Tibial artery (tissue), 4 donors: ENCODE measurements at regions not wholly inside any gene's neighbourhood (a gene's known extent, or its start where the extent isn't known, plus 50 kb on each side); places are given as distances from the start of the nearest gene placed in this dataset.

Experiments used
- DNase-seq, 2 donors: peaks; one replicate each; pipeline ENCODE4 v3.0.0-alpha.2; 2019
- H3K27ac ChIP-seq, 2 donors: fragments of 200-600 bp; sonication (generic) in 1 of 2; 1 replicate in 1 of 2; 2 replicates in 1 of 2; pipeline ENCODE4 v1.5.1; 2018 to 2019; ENCODE audit warnings: mild to moderate bottlenecking in 1 of 2
- H3K27me3 ChIP-seq, 2 donors: fragments of 200-600 bp; sonication (generic) in 1 of 2; one replicate each; pipeline versions ENCODE4 v1.5.1 to v1.6.0; 2016 to 2019
- H3K36me3 ChIP-seq, 3 donors: fragments of 200-600 bp; sonication (generic) in 2 of 3; one replicate each; pipeline ENCODE4 v1.5.1; 2016 to 2019; ENCODE audit warnings: mild to moderate bottlenecking in 2 of 3
- H3K4me1 ChIP-seq, 4 donors: fragments of 200-600 bp; sonication (generic) in 2 of 4; 1 replicate in 3 of 4; 2 replicates in 1 of 4; pipeline ENCODE4 v1.5.1; 2016 to 2019
- H3K4me3 ChIP-seq, 2 donors: fragments of 200-600 bp; sonication (generic) in 1 of 2; 1 replicate in 1 of 2; 2 replicates in 1 of 2; pipeline ENCODE4 v1.5.1; 2018 to 2019; ENCODE audit warnings: mild to moderate bottlenecking in 2 of 2
- H3K9me3 ChIP-seq, 3 donors: fragments of 200-600 bp; sonication (generic) in 1 of 3; one replicate each; pipeline ENCODE4 v1.5.1; 2016 to 2019
- CTCF ChIP-seq, 2 experiments: fragments of 200-600 bp in 1 of 2; fragments of 450-650 bp in 1 of 2; IDR thresholded peaks; one replicate each; pipeline ENCODE4 v1.5.1; 2017 to 2019; ENCODE audit warnings: antibody characterized with exemption in 2 of 2, mild to moderate bottlenecking in 1 of 2, moderate library complexity in 1 of 2
- intact Hi-C: fragments of 100-400 bp; cut with DNase I; formaldehyde crosslinking; loops from one replicate; pipeline ENCODE4 v1.15.0; 2023; ENCODE audit warnings: low total_unique reads

GRCh38 chr21:35737449-35737848 is 322.9 kb downstream of the SETD4 start:
- intact Hi-C loops, result no loop called here
- Histone ChIP-seq H3K4me3 (no peak overlapping the region), H3K27ac (peak overlapping the region in 1 of 2 donors; percentile 47), H3K36me3 (no peaks in the 10 kb centered on the region), H3K4me1 (peaks cover 0 to 19% (median 3%) of the 10 kb centered on the region in 4 donors), H3K27me3 (no peaks in the 10 kb centered on the region), H3K9me3 (peaks cover 0 to 5% (median 0%) of the 10 kb centered on the region in 3 donors)
- DNase-seq, result no peak
- no peak for TF ChIP-seq CTCF (IDR thresholded peaks at IDR 0.05)

- TF ChIP-seq CTCF (IDR thresholded peaks at IDR 0.05), result no peak
- intact Hi-C loops, result no loop called here
- H3K4me1 ChIP-seq, result peaks cover 0 to 8% (median under 1%) of the 10 kb centered on the region in 4 donors
- no peak overlapping the region for H3K27ac ChIP-seq
- peaks cover 0 to 2% of the 10 kb centered on the region in 2 donors for H3K27me3 ChIP-seq
- no peaks in the 10 kb centered on the region for H3K36me3 ChIP-seq
- no peak overlapping the region for H3K4me3 ChIP-seq
- no peak for DNase-seq
- no peaks in the 10 kb centered on the region for H3K9me3 ChIP-seq
Observed at GRCh38 chr21:35732788-35733187, 327.5 kb downstream of the SETD4 start.

GRCh38 chr21:35730325-35730724 is 330.0 kb downstream of the SETD4 start:
- no peak for TF ChIP-seq CTCF (IDR thresholded peaks at IDR 0.05)
- intact Hi-C loops, result no loop called here

GRCh38 chr21:35727830-35728229 is 332.5 kb downstream of the SETD4 start:
- Histone ChIP-seq H3K9me3 (no peaks in the 10 kb centered on the region), H3K36me3 (no peaks in the 10 kb centered on the region), H3K4me1 (no peaks in the 10 kb centered on the region), H3K27me3 (peaks cover 0 to 2% of the 10 kb centered on the region in 2 donors), H3K4me3 (no peak overlapping the region), H3K27ac (no peak overlapping the region)
- intact Hi-C loops, result no loop called here
- no peak for TF ChIP-seq CTCF (IDR thresholded peaks at IDR 0.05)
- no peak for DNase-seq

More at GRCh38 chr21:35730325-35730724, 330.0 kb downstream of the SETD4 start:
- no peaks in the 10 kb centered on the region for H3K4me1 ChIP-seq
- DNase-seq, result no peak
- peaks cover 0 to 2% of the 10 kb centered on the region in 2 donors for H3K27me3 ChIP-seq
- H3K36me3 ChIP-seq, result no peaks in the 10 kb centered on the region
- no peaks in the 10 kb centered on the region for H3K9me3 ChIP-seq
- H3K4me3 ChIP-seq, result no peak overlapping the region
- H3K27ac ChIP-seq, result no peak overlapping the region

- no peak overlapping the region for H3K4me3 ChIP-seq
- intact Hi-C loops, result no loop called here
- H3K27me3 ChIP-seq, result no peaks in the 10 kb centered on the region
- H3K9me3 ChIP-seq, result no peaks in the 10 kb centered on the region
- no peak for DNase-seq
- TF ChIP-seq CTCF (IDR thresholded peaks at IDR 0.05), result no peak
- H3K36me3 ChIP-seq, result no peaks in the 10 kb centered on the region
- peaks cover 0 to 22% (median 11%) of the 10 kb centered on the region in 4 donors for H3K4me1 ChIP-seq
- no peak overlapping the region for H3K27ac ChIP-seq
Observed at GRCh38 chr21:35724156-35724555, 336.2 kb downstream of the SETD4 start.

GRCh38 chr21:35721701-35722100 is 338.6 kb downstream of the SETD4 start:
- Histone ChIP-seq H3K4me1 (peaks cover 0 to 25% (median 11%) of the 10 kb centered on the region in 4 donors), H3K9me3 (no peaks in the 10 kb centered on the region), H3K36me3 (no peaks in the 10 kb centered on the region), H3K4me3 (no peak overlapping the region), H3K27ac (no peak overlapping the region), H3K27me3 (no peaks in the 10 kb centered on the region)
- intact Hi-C loops, result no loop called here
- no peak for TF ChIP-seq CTCF (IDR thresholded peaks at IDR 0.05)
- DNase-seq, result no peak
